ENCODE measurements at regions not wholly inside any gene's neighbourhood (a gene's known extent, or its start where the extent isn't known, plus 50 kb on each side); places are given as distances from the start of the nearest gene placed in this dataset.

GRCh38 chr1:185595835-185596667, 138.1 kb upstream of the HMCN1 start:
- no peak overlapping the region for H3K27ac ChIP-seq

GRCh38 chr1:185594786-185595410, 139.3 kb upstream of the HMCN1 start:
- TF ChIP-seq POLR2A (IDR thresholded peaks at IDR 0.05) (no peak), CTCF (IDR thresholded peaks at IDR 0.05) (no peak)
- H3K27me3 ChIP-seq = no peaks in the 10 kb centered on the region
- no peak for DNase-seq
- H3K4me1 ChIP-seq = no peaks in the 10 kb centered on the region
- no peak overlapping the region for H3K4me3 ChIP-seq
- H3K36me3 ChIP-seq = no peaks in the 10 kb centered on the region
- no peaks in the 10 kb centered on the region for H3K9me3 ChIP-seq
- H3K27ac ChIP-seq = no peak overlapping the region

More at GRCh38 chr1:185595835-185596667, 138.1 kb upstream of the HMCN1 start:
- no peak overlapping the region for H3K4me3 ChIP-seq
- no peaks in the 10 kb centered on the region for H3K27me3 ChIP-seq
- peak in 2 of 3 donors; percentile 58 to 84 for DNase-seq
- no peaks in the 10 kb centered on the region for H3K36me3 ChIP-seq
- TF ChIP-seq CTCF (IDR thresholded peaks at IDR 0.05) (peak; percentile 36 to 76 (median 61)), POLR2A (IDR thresholded peaks at IDR 0.05) (no peak)
- no peaks in the 10 kb centered on the region for H3K9me3 ChIP-seq
- no peaks in the 10 kb centered on the region for H3K4me1 ChIP-seq

GRCh38 chr1:185593271-185593670, 140.9 kb upstream of the HMCN1 start:
- DNase-seq = no peak
- no peak for TF ChIP-seq CTCF (IDR thresholded peaks at IDR 0.05)
- TF ChIP-seq POLR2A (IDR thresholded peaks at IDR 0.05) = no peak
- Histone ChIP-seq H3K4me1 (no peaks in the 10 kb centered on the region), H3K27ac (no peak overlapping the region), H3K27me3 (no peaks in the 10 kb centered on the region), H3K4me3 (no peak overlapping the region), H3K36me3 (no peaks in the 10 kb centered on the region), H3K9me3 (no peaks in the 10 kb centered on the region)

- H3K36me3 ChIP-seq = no peaks in the 10 kb centered on the region
- TF ChIP-seq POLR2A (IDR thresholded peaks at IDR 0.05) (no peak), CTCF (IDR thresholded peaks at IDR 0.05) (no peak)
Measured at GRCh38 chr1:185585770-185586169, 148.4 kb upstream of the HMCN1 start.

GRCh38 chr1:185581961-185582725, 152.0 kb upstream of the HMCN1 start:
- Histone ChIP-seq H3K27me3 (no peaks in the 10 kb centered on the region), H3K27ac (no peak overlapping the region), H3K4me1 (no peaks in the 10 kb centered on the region), H3K9me3 (peaks cover 0 to 33% (median 0%) of the 10 kb centered on the region in 4 donors), H3K36me3 (no peaks in the 10 kb centered on the region), H3K4me3 (no peak overlapping the region)
- DNase-seq = no peak
- TF ChIP-seq POLR2A (IDR thresholded peaks at IDR 0.05) (no peak), CTCF (IDR thresholded peaks at IDR 0.05) (no peak)

More at GRCh38 chr1:185585770-185586169, 148.4 kb upstream of the HMCN1 start:
- no peaks in the 10 kb centered on the region for H3K27me3 ChIP-seq
- no peaks in the 10 kb centered on the region for H3K4me1 ChIP-seq
- H3K4me3 ChIP-seq = no peak overlapping the region
- H3K9me3 ChIP-seq = peaks cover 0 to 17% (median 0%) of the 10 kb centered on the region in 4 donors
- no peak overlapping the region for H3K27ac ChIP-seq
- peak in 1 of 3 donors; percentile 52 for DNase-seq
